Spleen (tissue), 11 donors: ENCODE measurements at regions not wholly inside any gene's neighbourhood (a gene's known extent, or its start where the extent isn't known, plus 50 kb on each side); places are given as distances from the start of the nearest gene placed in this dataset.

ENCODE experiments used
- DNase-seq: peaks from one replicate; pipeline ENCODE4 v3.0.0-alpha.2; 2020
- H3K27ac ChIP-seq, 8 donors: fragments of 200-600 bp; sonication (generic) in 7 of 8; 1 replicate in 4 of 8; 2 replicates in 4 of 8; pipeline versions ENCODE4 v1.5.0 to v1.8.0; 2016 to 2021; ENCODE audit warnings: inconsistent platforms in 4 of 8, mild to moderate bottlenecking in 4 of 8, moderate library complexity in 1 of 8
- H3K27me3 ChIP-seq, 7 donors: fragments of 200-600 bp; sonication (generic) in 6 of 7; replicated peaks in 1 of 7; 1 replicate in 4 of 7; 2 replicates in 3 of 7; pipeline versions ENCODE4 v1.5.0 to v1.8.0; 2016 to 2021; ENCODE audit warnings: inconsistent platforms in 3 of 7, mild to moderate bottlenecking in 1 of 7
- H3K36me3 ChIP-seq, 6 donors: fragments of 200-600 bp; sonication (generic) in 5 of 6; 1 replicate in 4 of 6; 2 replicates in 2 of 6; pipeline versions ENCODE4 v1.5.0 to v1.8.0; 2016 to 2021; ENCODE audit warnings: inconsistent platforms in 2 of 6
- H3K4me1 ChIP-seq, 6 donors: fragments of 200-600 bp; sonication (generic) in 5 of 6; 1 replicate in 3 of 6; 2 replicates in 3 of 6; pipeline versions ENCODE4 v1.5.0 to v1.8.0; 2016 to 2021; ENCODE audit warnings: inconsistent platforms in 3 of 6
- H3K4me3 ChIP-seq, 8 donors: fragments of 200-600 bp; sonication (generic) in 7 of 8; 1 replicate in 4 of 8; 2 replicates in 4 of 8; pipeline versions ENCODE4 v1.5.0 to v1.8.0; 2016 to 2021; ENCODE audit warnings: inconsistent platforms in 4 of 8, mild to moderate bottlenecking in 4 of 8, moderate library complexity in 2 of 8
- H3K9me3 ChIP-seq, 8 donors: fragments of 200-600 bp; sonication (generic) in 7 of 8; 1 replicate in 4 of 8; 2 replicates in 4 of 8; pipeline versions ENCODE4 v1.5.0 to v1.8.0; 2016 to 2021; ENCODE audit warnings: inconsistent platforms in 4 of 8
- POLR2A ChIP-seq, 3 donors: fragments of 450-650 bp; IDR thresholded peaks; one replicate each; pipeline ENCODE4 v1.5.1; 2017; ENCODE audit warnings: antibody characterized with exemption in 3 of 3, mild to moderate bottlenecking in 1 of 3
- POLR2AphosphoS5 ChIP-seq, 3 donors: sonication (generic); formaldehyde crosslinking; IDR thresholded peaks; one replicate each; pipeline ENCODE4 v1.5.1; 2017; ENCODE audit warnings: antibody characterized with exemption in 3 of 3
- WGBS, 5 donors: extraction: QIAGEN DNeasy Blood & Tissue Kit in 3 of 5; methylation state at CpG; one replicate each; pipeline versions ENCODE4 v1.1.5 to v1.1.7; 2013 to 2018; 5-methylcytosine and 5-hydroxymethylcytosine counted together
- intact Hi-C: fragments of 100-400 bp; cut with DNase I; formaldehyde crosslinking; loops from one replicate; pipeline ENCODE4 v1.15.0; 2023; ENCODE audit warnings: low total_unique reads
- TF ChIP-seq, protein P1 (sequence below), 11 experiments: fragments of 200-600 bp in 7 of 11; fragments of 450-650 bp in 4 of 11; sonication (generic) in 4 of 11; IDR thresholded peaks in 8 of 11; conservative IDR thresholded peaks in 3 of 11; 1 replicate in 7 of 11; 2 replicates in 4 of 11; pipeline versions ENCODE4 v1.4.0 to v1.8.0; 2016 to 2021; ENCODE audit warnings: antibody characterized with exemption in 11 of 11, inconsistent platforms in 4 of 11, mild to moderate bottlenecking in 1 of 11
- donor health status: healthy with polysubstance abuse.
- donor health status: DM: no; HTN: no; CAD: no; lungs with moderate emphysema.
- donor health status: DM: no; HTN: no; CAD: no.
- donor health status: Bipolar disorder and iron deficiency.
- donor health status: healthy.
- donor health status: DM: no; HTN: no; CAD: no.
- donor health status: DM: yes; HTN: yes; CAD: no.

- Histone ChIP-seq H3K27me3 (no peaks in the 10 kb centered on the region), H3K4me3 (no peak overlapping the region), H3K36me3 (no peaks in the 10 kb centered on the region), H3K4me1 (no peaks in the 10 kb centered on the region), H3K9me3 (peaks cover 0 to 31% (median 18%) of the 10 kb centered on the region in 8 donors), H3K27ac (no peak overlapping the region)
- intact Hi-C loops, result no loop called here
- 82 to 90% (median 85%) methylated on average over 7 of the region's 7 CpGs for WGBS, 5 donors
- no peak for DNase-seq
- no peak for TF ChIP-seq POLR2AphosphoS5 (IDR thresholded peaks at IDR 0.05)
Measured at GRCh38 chr16:63018581-63019223, 982.5 kb upstream of the CDH8 start.

DNA sequence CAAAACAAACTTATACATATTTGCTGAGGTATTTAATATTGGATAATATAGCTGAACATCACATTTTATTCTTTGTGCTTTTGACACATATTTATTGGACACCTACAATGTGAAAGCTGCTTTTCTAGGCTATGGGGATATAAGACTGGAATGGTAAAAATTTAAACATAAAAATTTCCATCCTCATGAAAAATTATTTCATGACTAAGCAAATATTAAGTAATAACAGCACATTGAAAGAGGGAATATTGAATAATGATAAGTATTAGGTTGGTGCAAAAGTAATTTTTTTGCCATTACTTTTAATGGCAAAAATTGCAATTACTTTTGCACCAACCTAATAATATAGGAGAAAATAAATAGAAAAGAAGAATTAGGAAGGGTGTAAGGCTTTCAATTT lies 972.5 kb upstream of the CDH8 start:
- no peaks in the 10 kb centered on the region for H3K27me3 ChIP-seq
- intact Hi-C loops, result no loop called here
- H3K27ac ChIP-seq, result no peak overlapping the region
- DNase-seq, result no peak
- H3K4me3 ChIP-seq, result no peak overlapping the region
- H3K9me3 ChIP-seq, result peaks cover 0 to 44% (median 37%) of the 10 kb centered on the region in 8 donors
- TF ChIP-seq POLR2A (IDR thresholded peaks at IDR 0.05), result no peak
- TF ChIP-seq, protein P1, sequence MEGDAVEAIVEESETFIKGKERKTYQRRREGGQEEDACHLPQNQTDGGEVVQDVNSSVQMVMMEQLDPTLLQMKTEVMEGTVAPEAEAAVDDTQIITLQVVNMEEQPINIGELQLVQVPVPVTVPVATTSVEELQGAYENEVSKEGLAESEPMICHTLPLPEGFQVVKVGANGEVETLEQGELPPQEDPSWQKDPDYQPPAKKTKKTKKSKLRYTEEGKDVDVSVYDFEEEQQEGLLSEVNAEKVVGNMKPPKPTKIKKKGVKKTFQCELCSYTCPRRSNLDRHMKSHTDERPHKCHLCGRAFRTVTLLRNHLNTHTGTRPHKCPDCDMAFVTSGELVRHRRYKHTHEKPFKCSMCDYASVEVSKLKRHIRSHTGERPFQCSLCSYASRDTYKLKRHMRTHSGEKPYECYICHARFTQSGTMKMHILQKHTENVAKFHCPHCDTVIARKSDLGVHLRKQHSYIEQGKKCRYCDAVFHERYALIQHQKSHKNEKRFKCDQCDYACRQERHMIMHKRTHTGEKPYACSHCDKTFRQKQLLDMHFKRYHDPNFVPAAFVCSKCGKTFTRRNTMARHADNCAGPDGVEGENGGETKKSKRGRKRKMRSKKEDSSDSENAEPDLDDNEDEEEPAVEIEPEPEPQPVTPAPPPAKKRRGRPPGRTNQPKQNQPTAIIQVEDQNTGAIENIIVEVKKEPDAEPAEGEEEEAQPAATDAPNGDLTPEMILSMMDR (IDR thresholded peaks at IDR 0.05 in 8 of 11, conservative IDR thresholded peaks at IDR 0.05 in 3 of 11), result no peak
- TF ChIP-seq POLR2AphosphoS5 (IDR thresholded peaks at IDR 0.05), result no peak
- no peaks in the 10 kb centered on the region for H3K36me3 ChIP-seq
- H3K4me1 ChIP-seq, result no peaks in the 10 kb centered on the region

DNA sequence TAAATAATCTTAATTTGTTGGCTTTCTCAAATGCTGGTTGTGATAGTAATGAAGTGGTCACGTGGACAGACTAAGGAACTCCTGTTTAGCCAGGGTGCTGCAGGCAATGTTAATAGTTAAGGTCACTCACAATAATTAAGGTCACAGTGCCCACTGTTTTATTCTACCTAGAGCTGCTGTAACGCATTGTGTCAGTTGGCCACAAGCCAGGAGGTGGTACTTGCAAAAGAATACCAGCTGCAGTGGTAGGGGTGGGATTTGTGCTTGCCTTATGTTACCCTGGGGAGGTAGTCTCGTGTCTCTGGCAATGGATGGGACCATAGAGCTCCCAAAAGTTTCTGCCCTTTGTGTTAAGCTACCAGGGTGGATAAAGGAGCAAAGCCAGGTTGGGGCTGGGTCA lies 969.1 kb upstream of the CDH8 start:
- intact Hi-C loops, result no loop called here
- TF ChIP-seq POLR2AphosphoS5 (IDR thresholded peaks at IDR 0.05) (no peak), POLR2A (IDR thresholded peaks at IDR 0.05) (no peak)
- TF ChIP-seq, protein P1 (IDR thresholded peaks at IDR 0.05 in 8 of 11, conservative IDR thresholded peaks at IDR 0.05 in 3 of 11), result no peak
- WGBS, 5 donors, result 51 to 71% (median 60%) methylated on average over 3 of the region's 3 CpGs
- no peaks in the 10 kb centered on the region for H3K36me3 ChIP-seq
- H3K27ac ChIP-seq, result no peak overlapping the region
- no peaks in the 10 kb centered on the region for H3K27me3 ChIP-seq
- H3K9me3 ChIP-seq, result peaks cover 0 to 61% (median 57%) of the 10 kb centered on the region in 8 donors
- no peaks in the 10 kb centered on the region for H3K4me1 ChIP-seq
- no peak overlapping the region for H3K4me3 ChIP-seq
- no peak for DNase-seq

- H3K36me3 ChIP-seq, result no peaks in the 10 kb centered on the region
- TF ChIP-seq POLR2AphosphoS5 (IDR thresholded peaks at IDR 0.05), result no peak
- TF ChIP-seq, protein P1 (IDR thresholded peaks at IDR 0.05 in 8 of 11, conservative IDR thresholded peaks at IDR 0.05 in 3 of 11), result no peak
- no peak for TF ChIP-seq POLR2A (IDR thresholded peaks at IDR 0.05)
- no peak overlapping the region for H3K27ac ChIP-seq
- no peaks in the 10 kb centered on the region for H3K27me3 ChIP-seq
- no peaks in the 10 kb centered on the region for H3K4me1 ChIP-seq
- peaks cover 0 to 9% (median 2%) of the 10 kb centered on the region in 8 donors for H3K9me3 ChIP-seq
- no peak for DNase-seq
- intact Hi-C loops, result no loop called here
- H3K4me3 ChIP-seq, result no peak overlapping the region
- WGBS, 5 donors, result 63 to 89% (median 78%) methylated on average over 1 of the region's 1 CpG
Measured at GRCh38 chr16:62989480-62989879, 953.2 kb upstream of the CDH8 start.
